SK-N-SH (cell line): ENCODE measurements at regions not wholly inside any gene's neighbourhood (a gene's known extent, or its start where the extent isn't known, plus 50 kb on each side); places are given as distances from the start of the nearest gene placed in this dataset.

Experiments
- CTCF ChIA-PET: fragments of 300-600, 350-600 bp; formaldehyde crosslinking; extraction: SDS; loops from one replicate; lab custom pipeline; 2021; lab: Yijun Ruan, JAX
- POLR2A ChIA-PET: fragments of 350-600 bp; sonication (Branson Sonifier 250); formaldehyde crosslinking; extraction: SDS; loops from one replicate; lab custom pipeline; 2020; ENCODE audit warnings: antibody characterized with exemption, inconsistent platforms; lab: Yijun Ruan, JAX
- DNase-seq: peaks from one replicate; pipeline ENCODE4 v3.0.0; 2012
- H2AFZ ChIP-seq: fragments of 200-600 bp; sonication (generic); 2 replicates; pipeline ENCODE4 v1.8.1; 2016; ENCODE audit warnings: antibody characterized with exemption, mild to moderate bottlenecking, low read depth
- H3F3A ChIP-seq: fragments of 200-600 bp; sonication (generic); replicated peaks from 2 replicates; pipeline ENCODE3; 2016; ENCODE audit warnings: antibody characterized with exemption, mild to moderate bottlenecking; ENCODE audit not compliant: insufficient read depth
- H3K27ac ChIP-seq, 2 experiments: fragments of 200-500 bp in 1 of 2; fragments of 200-600 bp in 1 of 2; sonication (Bioruptor generic) in 1 of 2; sonication (generic), shearing (Covaris generic) in 1 of 2; 2 replicates each; pipeline versions ENCODE4 v1.5.1 to v1.6.1; 2014 to 2016; ENCODE audit warnings: low read depth in 2 of 2, inconsistent platforms in 1 of 2, low read length in 1 of 2, mild to moderate bottlenecking in 1 of 2, mixed read lengths in 1 of 2
- H3K27me3 ChIP-seq: fragments of 200-600 bp; sonication (generic), shearing (Covaris generic); 2 replicates; pipeline ENCODE4 v1.6.1; 2016; ENCODE audit warnings: mixed run types; ENCODE audit not compliant: insufficient read depth
- H3K36me3 ChIP-seq, 2 experiments: fragments of 200-500 bp in 1 of 2; fragments of 200-600 bp in 1 of 2; sonication (Bioruptor generic) in 1 of 2; sonication (generic) in 1 of 2; replicated peaks in 1 of 2; 2 replicates each; pipeline versions ENCODE3 to v1.5.1; 2014 to 2016; ENCODE audit warnings: low read length in 1 of 2, mild to moderate bottlenecking in 1 of 2; ENCODE audit not compliant: insufficient read depth in 2 of 2, control insufficient read depth in 1 of 2
- H3K4me1 ChIP-seq, 2 experiments: fragments of 200-500 bp in 1 of 2; fragments of 200-600 bp in 1 of 2; sonication (Bioruptor generic) in 1 of 2; sonication (generic), shearing (Covaris generic) in 1 of 2; 2 replicates each; pipeline versions ENCODE4 v1.5.1 to v1.6.1; 2014 to 2016; ENCODE audit warnings: low read depth in 1 of 2, low read length in 1 of 2, mixed run types in 1 of 2; ENCODE audit not compliant: insufficient read depth in 2 of 2, control insufficient read depth in 1 of 2
- H3K4me2 ChIP-seq: fragments of 200-600 bp; sonication (generic), shearing (Covaris generic); 2 replicates; pipeline ENCODE4 v1.6.1; 2017; ENCODE audit warnings: mixed run types
- H3K4me3 ChIP-seq, 2 experiments: fragments of 200-500 bp in 1 of 2; fragments of 200-600 bp in 1 of 2; sonication (Bioruptor generic) in 1 of 2; sonication (generic), shearing (Covaris generic) in 1 of 2; 2 replicates each; pipeline versions ENCODE4 v1.5.1 to v1.8.1; 2014 to 2016; ENCODE audit warnings: low read depth in 2 of 2, inconsistent platforms in 1 of 2, low read length in 1 of 2, mild to moderate bottlenecking in 1 of 2, mixed read lengths in 1 of 2, moderate library complexity in 1 of 2
- H3K79me2 ChIP-seq: fragments of 200-600 bp; sonication (generic); 2 replicates; pipeline ENCODE4 v1.8.1; 2017; ENCODE audit warnings: mild to moderate bottlenecking; ENCODE audit not compliant: insufficient read depth
- H3K9ac ChIP-seq: fragments of 200-600 bp; sonication (generic); 2 replicates; pipeline ENCODE4 v1.6.1; 2017; ENCODE audit warnings: mixed run types
- H3K9me2 ChIP-seq: fragments of 200-600 bp; sonication (generic); 2 replicates; pipeline ENCODE4 v1.6.1; 2017; ENCODE audit warnings: mixed run types
- H3K9me3 ChIP-seq: fragments of 200-600 bp; sonication (generic); 2 replicates; pipeline ENCODE4 v1.6.1; 2017; ENCODE audit warnings: mixed run types, mild to moderate bottlenecking, moderate library complexity
- H4K20me1 ChIP-seq: fragments of 200-600 bp; sonication (generic); 2 replicates; pipeline ENCODE4 v1.6.1; 2017; ENCODE audit warnings: mild to moderate bottlenecking, mixed run types; ENCODE audit not compliant: insufficient read depth
- ELF1 ChIP-seq: IDR thresholded peaks from 2 replicates; pipeline ENCODE4 v1.4.0; 2012
- EP300 ChIP-seq, 2 experiments: IDR thresholded peaks; 2 replicates each; pipeline versions ENCODE4 v1.4.0 to v1.6.1; 2012; ENCODE audit warnings: borderline replicate concordance in 1 of 2, low read depth in 1 of 2, low read length in 1 of 2
- GATA2 ChIP-seq: sonication (generic); formaldehyde crosslinking; IDR thresholded peaks from 2 replicates; pipeline ENCODE4 v1.5.0; 2020; ENCODE audit warnings: mild to moderate bottlenecking, missing genetic modification reagents
- JUND ChIP-seq: IDR thresholded peaks from 2 replicates; pipeline ENCODE4 v1.4.0; 2012
- MEF2A ChIP-seq: IDR thresholded peaks from 2 replicates; pipeline ENCODE4 v1.4.0; 2012; ENCODE audit warnings: low read depth, borderline replicate concordance
- MXI1 ChIP-seq: IDR thresholded peaks from 2 replicates; pipeline ENCODE4 v1.6.1; 2012; ENCODE audit warnings: mild to moderate bottlenecking, low read depth, low read length, improper control_type of control experiment
- NFIC ChIP-seq: IDR thresholded peaks from 2 replicates; pipeline ENCODE4 v1.4.0; 2012; ENCODE audit warnings: borderline replicate concordance
- RCOR1 ChIP-seq: fragments of 150-350 bp; IDR thresholded peaks from 2 replicates; pipeline ENCODE4 v1.6.1; 2017; ENCODE audit warnings: antibody characterized with exemption, low read length
- RFX5 ChIP-seq: IDR thresholded peaks from 2 replicates; pipeline ENCODE4 v1.6.1; 2012; ENCODE audit warnings: mild to moderate bottlenecking, improper control_type of control experiment, low read length
- RXRA ChIP-seq: IDR thresholded peaks from 2 replicates; pipeline ENCODE4 v1.4.0; 2012; ENCODE audit warnings: low read depth, mild to moderate bottlenecking, borderline replicate concordance
- SIN3A ChIP-seq: IDR thresholded peaks from 2 replicates; pipeline ENCODE4 v1.6.1; 2012; ENCODE audit warnings: low read depth, mild to moderate bottlenecking, low read length, moderate library complexity, borderline replicate concordance
- TAF1 ChIP-seq: IDR thresholded peaks from 2 replicates; pipeline ENCODE4 v1.6.1; 2012; ENCODE audit warnings: low read depth, mild to moderate bottlenecking, low read length, moderate library complexity, borderline replicate concordance
- TCF12 ChIP-seq: IDR thresholded peaks from 2 replicates; pipeline ENCODE4 v1.4.0; 2012
- YY1 ChIP-seq: IDR thresholded peaks from 2 replicates; pipeline ENCODE4 v1.4.0; 2012; ENCODE audit warnings: low read depth, mild to moderate bottlenecking
- WGBS: methylation state at CpG from one replicate; pipeline ENCODE4 v1.1.6; 2017; ENCODE audit warnings: low lambda C conversion rate; 5-methylcytosine and 5-hydroxymethylcytosine counted together
- TF ChIP-seq, protein P1 (sequence below): IDR thresholded peaks from 2 replicates; pipeline ENCODE4; 2012
- TF ChIP-seq, protein P2 (sequence below): fragments of 150-350 bp; IDR thresholded peaks from 2 replicates; pipeline ENCODE4 v1.6.1; 2017; ENCODE audit warnings: antibody characterized with exemption, low read length, low read depth, borderline replicate concordance
- TF ChIP-seq, protein P3 (sequence below): fragments of 150-350 bp; IDR thresholded peaks from 2 replicates; pipeline ENCODE4 v1.6.1; 2016; ENCODE audit warnings: mild to moderate bottlenecking, low read depth, low read length

DNA sequence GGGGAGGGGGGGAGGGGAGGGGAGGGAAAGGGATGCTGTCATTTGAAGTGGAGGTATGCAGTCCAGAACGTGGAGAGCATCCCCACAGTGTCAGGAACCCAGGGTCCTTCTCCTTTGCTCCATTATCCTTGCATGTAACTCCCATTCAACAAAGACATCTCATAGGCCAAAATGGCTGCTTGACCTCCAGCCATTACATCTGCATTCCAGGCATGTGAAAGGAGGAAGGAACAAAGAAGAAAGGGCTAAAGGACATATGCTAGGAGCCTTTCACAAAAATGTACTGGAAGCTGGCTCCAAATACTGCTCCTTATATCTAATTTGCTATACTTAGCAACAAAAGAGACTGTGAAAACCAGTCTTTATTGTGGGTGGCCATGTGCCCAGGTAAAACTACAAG lies 87.0 kb upstream of the CRHR1 start:
- H3K9ac ChIP-seq: no peak overlapping the region
- no peak overlapping the region for H3K27ac ChIP-seq
- no peaks in the 10 kb centered on the region; a peak in 1 of 4 replicates for H3K4me1 ChIP-seq
- ChIA-PET CTCF (interaction anchor here (1.1 to 3.0 kb wide), 3 partner anchors 25 to 154 kb away, joined by 3 to 8 read pairs (median 8); no protein-coding TSS in a partner anchor), POLR2A (no interaction called here)
- no peak overlapping the region for H2AFZ ChIP-seq
- H3K27me3 ChIP-seq: no peaks in the 10 kb centered on the region; the same call in 1 of the 2 replicates
- no peak overlapping the region for H3K4me2 ChIP-seq
- no peaks in the 10 kb centered on the region for H3F3A ChIP-seq
- no peaks in the 10 kb centered on the region for H3K36me3 ChIP-seq
- H3K4me3 ChIP-seq: no peak overlapping the region
- TF ChIP-seq, protein P1, sequence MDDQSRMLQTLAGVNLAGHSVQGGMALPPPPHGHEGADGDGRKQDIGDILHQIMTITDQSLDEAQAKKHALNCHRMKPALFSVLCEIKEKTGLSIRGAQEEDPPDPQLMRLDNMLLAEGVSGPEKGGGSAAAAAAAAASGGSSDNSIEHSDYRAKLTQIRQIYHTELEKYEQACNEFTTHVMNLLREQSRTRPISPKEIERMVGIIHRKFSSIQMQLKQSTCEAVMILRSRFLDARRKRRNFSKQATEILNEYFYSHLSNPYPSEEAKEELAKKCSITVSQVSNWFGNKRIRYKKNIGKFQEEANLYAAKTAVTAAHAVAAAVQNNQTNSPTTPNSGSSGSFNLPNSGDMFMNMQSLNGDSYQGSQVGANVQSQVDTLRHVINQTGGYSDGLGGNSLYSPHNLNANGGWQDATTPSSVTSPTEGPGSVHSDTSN: no peak
- no peak for TF ChIP-seq ELF1
- no peak for TF ChIP-seq TAF1
- TF ChIP-seq, protein P2, sequence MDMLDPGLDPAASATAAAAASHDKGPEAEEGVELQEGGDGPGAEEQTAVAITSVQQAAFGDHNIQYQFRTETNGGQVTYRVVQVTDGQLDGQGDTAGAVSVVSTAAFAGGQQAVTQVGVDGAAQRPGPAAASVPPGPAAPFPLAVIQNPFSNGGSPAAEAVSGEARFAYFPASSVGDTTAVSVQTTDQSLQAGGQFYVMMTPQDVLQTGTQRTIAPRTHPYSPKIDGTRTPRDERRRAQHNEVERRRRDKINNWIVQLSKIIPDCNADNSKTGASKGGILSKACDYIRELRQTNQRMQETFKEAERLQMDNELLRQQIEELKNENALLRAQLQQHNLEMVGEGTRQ: no peak
- TF ChIP-seq JUND: no peak
- no peak for TF ChIP-seq NFIC
- TF ChIP-seq TCF12: no peak
- TF ChIP-seq, protein P3, sequence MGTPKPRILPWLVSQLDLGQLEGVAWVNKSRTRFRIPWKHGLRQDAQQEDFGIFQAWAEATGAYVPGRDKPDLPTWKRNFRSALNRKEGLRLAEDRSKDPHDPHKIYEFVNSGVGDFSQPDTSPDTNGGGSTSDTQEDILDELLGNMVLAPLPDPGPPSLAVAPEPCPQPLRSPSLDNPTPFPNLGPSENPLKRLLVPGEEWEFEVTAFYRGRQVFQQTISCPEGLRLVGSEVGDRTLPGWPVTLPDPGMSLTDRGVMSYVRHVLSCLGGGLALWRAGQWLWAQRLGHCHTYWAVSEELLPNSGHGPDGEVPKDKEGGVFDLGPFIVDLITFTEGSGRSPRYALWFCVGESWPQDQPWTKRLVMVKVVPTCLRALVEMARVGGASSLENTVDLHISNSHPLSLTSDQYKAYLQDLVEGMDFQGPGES: no peak
- TF ChIP-seq RFX5: no peak
- no peak for TF ChIP-seq RXRA
- no peak for TF ChIP-seq MEF2A
- TF ChIP-seq GATA2 (CRISPR knock-in tag): no peak
- TF ChIP-seq MXI1: no peak
- no peak for TF ChIP-seq SIN3A
- TF ChIP-seq EP300 (IDR thresholded peaks at IDR 0.05; ENCODE audit: borderline replicate concordance in 1 of 2, low read depth in 1 of 2, low read length in 1 of 2): no peak
- no peak for TF ChIP-seq YY1
- TF ChIP-seq RCOR1: no peak
- no peaks in the 10 kb centered on the region for H3K79me2 ChIP-seq
- no peaks in the 10 kb centered on the region for H3K9me3 ChIP-seq
- DNase-seq: no peak
- no peaks in the 10 kb centered on the region for H4K20me1 ChIP-seq
- no peaks in the 10 kb centered on the region for H3K9me2 ChIP-seq
- 0% methylated on average over 1 of the region's 1 CpG for WGBS
